ENCODE measurements at regions not wholly inside any gene's neighbourhood (a gene's known extent, or its start where the extent isn't known, plus 50 kb on each side); places are given as distances from the start of the nearest gene placed in this dataset.

GRCh38 chr1:232447125-232447524 is 182.8 kb downstream of the SIPA1L2 start:
- POLR2A ChIA-PET = no interaction called here

DNA sequence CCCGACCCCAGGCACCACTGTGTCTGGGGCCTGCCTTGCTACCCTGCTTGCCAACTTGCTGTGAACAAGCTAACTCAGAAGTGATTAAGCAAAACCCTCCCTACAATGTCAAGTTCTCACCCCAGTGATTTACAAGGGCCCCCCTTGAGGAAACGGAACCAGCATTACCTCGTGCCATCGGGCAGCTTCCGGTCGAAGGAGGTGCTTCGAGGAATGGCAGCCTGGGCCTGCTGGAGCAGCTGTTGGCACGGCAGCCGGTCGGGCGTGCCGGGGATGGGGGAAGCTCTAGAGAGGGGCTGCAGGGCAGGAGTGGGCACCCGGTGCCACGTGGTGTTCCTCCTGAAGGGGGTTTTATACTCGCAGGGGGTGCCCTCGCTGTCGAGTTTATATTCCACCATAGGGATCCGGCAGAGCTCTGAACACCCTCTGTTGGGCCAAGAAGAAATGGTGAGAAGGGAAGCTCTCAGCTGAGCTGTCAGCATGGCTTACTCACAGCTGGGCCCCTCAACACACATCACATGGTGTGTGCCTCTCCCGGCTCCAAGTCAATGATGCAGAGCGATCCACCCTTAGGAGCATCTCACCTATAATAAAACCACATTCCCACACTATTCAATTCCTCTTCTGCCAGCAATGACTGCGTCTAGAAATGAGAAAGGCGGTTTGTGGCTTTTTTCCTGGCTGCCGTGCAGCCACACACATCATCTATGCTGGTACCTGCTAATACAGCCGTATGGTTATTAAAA is 184.4 kb downstream of the SIPA1L2 start:
- H3K4me3 Mint-ChIP-seq = no peak overlapping the region
- no peaks in the 10 kb centered on the region for H3K9me3 Mint-ChIP-seq
- H3K27ac Mint-ChIP-seq = no peak overlapping the region
- Histone ChIP-seq H3K36me3 (ENCODE audit: insufficient read depth, low read length) (no peaks in the 10 kb centered on the region), H3K4me1 (ENCODE audit: insufficient read depth, low read length) (no peaks in the 10 kb centered on the region), H3K27me3 (ENCODE audit: insufficient read depth, low read length, poor library complexity, severe bottlenecking) (no peaks in the 10 kb centered on the region), H3K4me3 (ENCODE audit: low read length) (no peak overlapping the region), H3K27ac (ENCODE audit: low read depth, low read length) (no peak overlapping the region), H3K9me3 (ENCODE audit: low read length) (no peaks in the 10 kb centered on the region)
- H3K4me1 Mint-ChIP-seq = no peaks in the 10 kb centered on the region
- DNase-seq = no peak
- no peaks in the 10 kb centered on the region for H3K36me3 Mint-ChIP-seq
- ChIA-PET POLR2A (no interaction called here), CTCF (interaction anchor here (0.6 kb wide), 1 partner anchor 679 kb away, joined by 3 read pairs; no protein-coding TSS in a partner anchor)
- H3K27me3 Mint-ChIP-seq = peaks cover 0 to 2% of the 10 kb centered on the region in 2 donors

More at GRCh38 chr1:232447125-232447524, 182.8 kb downstream of the SIPA1L2 start:
- no peak for DNase-seq
- peaks cover 5 to 7% (median 5%) of the 10 kb centered on the region in 3 donors for H3K4me1 Mint-ChIP-seq
- no peaks in the 10 kb centered on the region for H3K9me3 ChIP-seq (ENCODE audit: low read length)
- H3K9me3 Mint-ChIP-seq = no peaks in the 10 kb centered on the region
- H3K27me3 Mint-ChIP-seq = peaks cover 0 to 2% of the 10 kb centered on the region in 2 donors
- no peaks in the 10 kb centered on the region for H3K27me3 ChIP-seq (ENCODE audit: insufficient read depth, low read length, poor library complexity, severe bottlenecking)
- no peak overlapping the region for H3K27ac Mint-ChIP-seq
- H3K4me1 ChIP-seq (ENCODE audit: insufficient read depth, low read length) = no peaks in the 10 kb centered on the region
- no peak overlapping the region for H3K4me3 Mint-ChIP-seq
- H3K27ac ChIP-seq (ENCODE audit: low read depth, low read length) = no peak overlapping the region
- H3K36me3 ChIP-seq (ENCODE audit: insufficient read depth, low read length) = no peaks in the 10 kb centered on the region
- no peak overlapping the region for H3K4me3 ChIP-seq (ENCODE audit: low read length)
- CTCF ChIA-PET = interaction anchor here (0.7 kb wide), 1 partner anchor 8 kb away, joined by 3 read pairs; no protein-coding TSS in a partner anchor
- H3K36me3 Mint-ChIP-seq = no peaks in the 10 kb centered on the region

GRCh38 chr1:232443372-232443771 is 186.6 kb downstream of the SIPA1L2 start:
- peaks cover 0 to 3% (median 2%) of the 10 kb centered on the region in 3 donors for H3K36me3 Mint-ChIP-seq
- H3K9me3 Mint-ChIP-seq = no peaks in the 10 kb centered on the region
- H3K27me3 Mint-ChIP-seq = peaks cover 0 to 2% of the 10 kb centered on the region in 2 donors
- CTCF ChIA-PET = no interaction called here
- Histone ChIP-seq H3K27ac (ENCODE audit: low read depth, low read length) (no peak overlapping the region), H3K4me3 (ENCODE audit: low read length) (no peak overlapping the region), H3K4me1 (ENCODE audit: insufficient read depth, low read length) (no peaks in the 10 kb centered on the region), H3K27me3 (ENCODE audit: insufficient read depth, low read length, poor library complexity, severe bottlenecking) (no peaks in the 10 kb centered on the region), H3K36me3 (ENCODE audit: insufficient read depth, low read length) (no peaks in the 10 kb centered on the region), H3K9me3 (ENCODE audit: low read length) (no peaks in the 10 kb centered on the region)
- H3K4me1 Mint-ChIP-seq = no peaks in the 10 kb centered on the region
- no peak overlapping the region for H3K27ac Mint-ChIP-seq
- H3K4me3 Mint-ChIP-seq = no peak overlapping the region
- DNase-seq = no peak
- POLR2A ChIA-PET = no interaction called here

GRCh38 chr1:232441036-232441411 is 188.9 kb downstream of the SIPA1L2 start:
- no peaks in the 10 kb centered on the region for H3K9me3 Mint-ChIP-seq
- H3K27ac Mint-ChIP-seq = no peak overlapping the region
- Histone ChIP-seq H3K27me3 (ENCODE audit: insufficient read depth, low read length, poor library complexity, severe bottlenecking) (no peaks in the 10 kb centered on the region), H3K9me3 (ENCODE audit: low read length) (no peaks in the 10 kb centered on the region), H3K36me3 (ENCODE audit: insufficient read depth, low read length) (no peaks in the 10 kb centered on the region), H3K4me1 (ENCODE audit: insufficient read depth, low read length) (no peaks in the 10 kb centered on the region), H3K4me3 (ENCODE audit: low read length) (no peak overlapping the region), H3K27ac (ENCODE audit: low read depth, low read length) (no peak overlapping the region)
- ChIA-PET POLR2A (no interaction called here), CTCF (no interaction called here)
- H3K36me3 Mint-ChIP-seq = peaks cover 0 to 4% (median 3%) of the 10 kb centered on the region in 3 donors
- DNase-seq = no peak
- H3K27me3 Mint-ChIP-seq = no peaks in the 10 kb centered on the region
- no peak overlapping the region for H3K4me3 Mint-ChIP-seq
- no peaks in the 10 kb centered on the region for H3K4me1 Mint-ChIP-seq

GRCh38 chr1:232440325-232441035 is 189.5 kb downstream of the SIPA1L2 start:
- peaks cover 0 to 4% (median 3%) of the 10 kb centered on the region in 3 donors for H3K36me3 Mint-ChIP-seq
- Histone ChIP-seq H3K36me3 (ENCODE audit: insufficient read depth, low read length) (no peaks in the 10 kb centered on the region), H3K9me3 (ENCODE audit: low read length) (no peaks in the 10 kb centered on the region), H3K27ac (ENCODE audit: low read depth, low read length) (no peak overlapping the region), H3K27me3 (ENCODE audit: insufficient read depth, low read length, poor library complexity, severe bottlenecking) (no peaks in the 10 kb centered on the region), H3K4me3 (ENCODE audit: low read length) (no peak overlapping the region), H3K4me1 (ENCODE audit: insufficient read depth, low read length) (no peaks in the 10 kb centered on the region)
- H3K9me3 Mint-ChIP-seq = no peaks in the 10 kb centered on the region
- CTCF ChIA-PET = no interaction called here
- DNase-seq = no peak
- POLR2A ChIA-PET = no interaction called here
- H3K4me1 Mint-ChIP-seq = no peaks in the 10 kb centered on the region
- H3K4me3 Mint-ChIP-seq = no peak overlapping the region
- H3K27ac Mint-ChIP-seq = no peak overlapping the region
- no peaks in the 10 kb centered on the region for H3K27me3 Mint-ChIP-seq

GRCh38 chr1:232439011-232439410 is 190.9 kb downstream of the SIPA1L2 start:
- no peak overlapping the region for H3K4me3 ChIP-seq (ENCODE audit: low read length)
- no peak for DNase-seq
- ChIA-PET POLR2A (no interaction called here), CTCF (interaction anchor here (0.7 kb wide), 1 partner anchor 9 kb away, joined by 3 read pairs; no protein-coding TSS in a partner anchor)
- Mint-ChIP-seq H3K36me3 (peaks cover 0 to 4% (median 3%) of the 10 kb centered on the region in 3 donors), H3K4me1 (no peaks in the 10 kb centered on the region), H3K27ac (no peak overlapping the region), H3K9me3 (no peaks in the 10 kb centered on the region), H3K27me3 (no peaks in the 10 kb centered on the region), H3K4me3 (no peak overlapping the region)
- H3K27ac ChIP-seq (ENCODE audit: low read depth, low read length) = no peak overlapping the region
- no peaks in the 10 kb centered on the region for H3K4me1 ChIP-seq (ENCODE audit: insufficient read depth, low read length)
- no peaks in the 10 kb centered on the region for H3K9me3 ChIP-seq (ENCODE audit: low read length)
- H3K27me3 ChIP-seq (ENCODE audit: insufficient read depth, low read length, poor library complexity, severe bottlenecking) = no peaks in the 10 kb centered on the region
- no peaks in the 10 kb centered on the region for H3K36me3 ChIP-seq (ENCODE audit: insufficient read depth, low read length)

- no peaks in the 10 kb centered on the region for H3K4me1 Mint-ChIP-seq
- no peaks in the 10 kb centered on the region for H3K27me3 Mint-ChIP-seq
- CTCF ChIA-PET = interaction anchor here (0.7 kb wide), 1 partner anchor 9 kb away, joined by 3 read pairs; no protein-coding TSS in a partner anchor
- POLR2A ChIA-PET = no interaction called here
- no peaks in the 10 kb centered on the region for H3K9me3 Mint-ChIP-seq
- no peak overlapping the region for H3K27ac ChIP-seq (ENCODE audit: low read depth, low read length)
- H3K4me1 ChIP-seq (ENCODE audit: insufficient read depth, low read length) = no peaks in the 10 kb centered on the region
- H3K9me3 ChIP-seq (ENCODE audit: low read length) = no peaks in the 10 kb centered on the region
- H3K36me3 Mint-ChIP-seq = peaks cover 0 to 4% (median 3%) of the 10 kb centered on the region in 3 donors
- DNase-seq = no peak
- H3K4me3 ChIP-seq (ENCODE audit: low read length) = no peak overlapping the region
- H3K4me3 Mint-ChIP-seq = no peak overlapping the region
- H3K27ac Mint-ChIP-seq = no peak overlapping the region
- H3K36me3 ChIP-seq (ENCODE audit: insufficient read depth, low read length) = no peaks in the 10 kb centered on the region
- no peaks in the 10 kb centered on the region for H3K27me3 ChIP-seq (ENCODE audit: insufficient read depth, low read length, poor library complexity, severe bottlenecking)
Measured at GRCh38 chr1:232438476-232438875, 191.5 kb downstream of the SIPA1L2 start.

- no peaks in the 10 kb centered on the region for H3K9me3 ChIP-seq (ENCODE audit: low read length)
- Mint-ChIP-seq H3K27me3 (no peaks in the 10 kb centered on the region), H3K4me3 (no peak overlapping the region), H3K4me1 (no peaks in the 10 kb centered on the region), H3K27ac (no peak overlapping the region), H3K9me3 (no peaks in the 10 kb centered on the region), H3K36me3 (peaks cover 0 to 4% (median 3%) of the 10 kb centered on the region in 3 donors)
- no peaks in the 10 kb centered on the region for H3K27me3 ChIP-seq (ENCODE audit: insufficient read depth, low read length, poor library complexity, severe bottlenecking)
- no peaks in the 10 kb centered on the region for H3K36me3 ChIP-seq (ENCODE audit: insufficient read depth, low read length)
- H3K27ac ChIP-seq (ENCODE audit: low read depth, low read length) = no peak overlapping the region
- H3K4me1 ChIP-seq (ENCODE audit: insufficient read depth, low read length) = no peaks in the 10 kb centered on the region
- ChIA-PET POLR2A (no interaction called here), CTCF (no interaction called here)
- no peak overlapping the region for H3K4me3 ChIP-seq (ENCODE audit: low read length)
- DNase-seq = no peak
Measured at GRCh38 chr1:232437510-232437909, 192.4 kb downstream of the SIPA1L2 start.

All from CD8-positive, alpha-beta memory T cell (primary cell).